Psoas muscle (tissue), 7 donors: ENCODE measurements at regions not wholly inside any gene's neighbourhood (a gene's known extent, or its start where the extent isn't known, plus 50 kb on each side); places are given as distances from the start of the nearest gene placed in this dataset.
"Not testable (repeated sequence)": the region's sequence is repeated elsewhere in the genome, so short reads cannot be mapped to it uniquely, and the experiment has no call there.

Source experiments
- ATAC-seq, 4 donors: fragments of 200-7000 bp; cut with Tn5 transposase; one replicate each; pipeline ENCODE4 v1.9.1; 2020; ENCODE audit warnings: moderate library complexity in 3 of 4, mild to moderate bottlenecking in 2 of 4
- DNase-seq, 2 donors: peaks; one replicate each; pipeline ENCODE4 v3.0.0-alpha.2; 2020
- H3K27ac ChIP-seq: fragments of 200-600 bp; one replicate; pipeline ENCODE4 v1.8.0; 2022
- H3K27me3 ChIP-seq, 3 donors: fragments of 200-600 bp in 1 of 3; one replicate each; pipeline versions ENCODE4 v1.6.1 to v1.8.0; 2013 to 2022; ENCODE audit warnings: low read length in 2 of 3, mild to moderate bottlenecking in 2 of 3, moderate library complexity in 1 of 3; ENCODE audit not compliant: insufficient read depth in 3 of 3
- H3K36me3 ChIP-seq, 2 donors: fragments of 200-600 bp in 1 of 2; one replicate each; pipeline versions ENCODE4 v1.6.1 to v1.8.0; 2013 to 2022; ENCODE audit warnings: low read depth in 1 of 2, mild to moderate bottlenecking in 1 of 2, moderate library complexity in 1 of 2; ENCODE audit not compliant: insufficient read depth in 1 of 2
- H3K4me1 ChIP-seq: fragments of 200-600 bp; one replicate; pipeline ENCODE4 v1.8.0; 2022
- H3K4me3 ChIP-seq: fragments of 200-600 bp; one replicate; pipeline ENCODE4 v1.8.0; 2022; ENCODE audit warnings: mild to moderate bottlenecking
- H3K9me3 ChIP-seq: fragments of 200-600 bp; one replicate; pipeline ENCODE4 v1.8.0; 2022
- WGBS, 3 donors: extraction: QIAGEN DNeasy Blood & Tissue Kit; methylation state at CpG; one replicate each; pipeline versions ENCODE4 v1.1.6 to v1.1.7; 2013; 5-methylcytosine and 5-hydroxymethylcytosine counted together
- intact Hi-C, 2 donors: fragments of 100-400 bp; cut with DNase I; formaldehyde crosslinking; loops; one replicate each; pipeline versions ENCODE4 v1.11.0 to v1.14.2; 2022
- TF ChIP-seq, protein P1 (sequence below): fragments of 200-600 bp; IDR thresholded peaks from one replicate; pipeline ENCODE4 v1.8.0; 2022; ENCODE audit warnings: antibody characterized with exemption
- donor health status: healthy with polysubstance abuse.
- donor health status: DM: no; HTN: no; CAD: no; lungs with moderate emphysema.
- donor health status: Bipolar disorder and iron deficiency.
- donor health status: healthy.
- donor health status: DM: yes; HTN: yes; CAD: no.
- donor health status: DM: no; HTN: no; CAD: no.
- donor health status: DM: yes; HTN: yes; CAD: no.

DNA sequence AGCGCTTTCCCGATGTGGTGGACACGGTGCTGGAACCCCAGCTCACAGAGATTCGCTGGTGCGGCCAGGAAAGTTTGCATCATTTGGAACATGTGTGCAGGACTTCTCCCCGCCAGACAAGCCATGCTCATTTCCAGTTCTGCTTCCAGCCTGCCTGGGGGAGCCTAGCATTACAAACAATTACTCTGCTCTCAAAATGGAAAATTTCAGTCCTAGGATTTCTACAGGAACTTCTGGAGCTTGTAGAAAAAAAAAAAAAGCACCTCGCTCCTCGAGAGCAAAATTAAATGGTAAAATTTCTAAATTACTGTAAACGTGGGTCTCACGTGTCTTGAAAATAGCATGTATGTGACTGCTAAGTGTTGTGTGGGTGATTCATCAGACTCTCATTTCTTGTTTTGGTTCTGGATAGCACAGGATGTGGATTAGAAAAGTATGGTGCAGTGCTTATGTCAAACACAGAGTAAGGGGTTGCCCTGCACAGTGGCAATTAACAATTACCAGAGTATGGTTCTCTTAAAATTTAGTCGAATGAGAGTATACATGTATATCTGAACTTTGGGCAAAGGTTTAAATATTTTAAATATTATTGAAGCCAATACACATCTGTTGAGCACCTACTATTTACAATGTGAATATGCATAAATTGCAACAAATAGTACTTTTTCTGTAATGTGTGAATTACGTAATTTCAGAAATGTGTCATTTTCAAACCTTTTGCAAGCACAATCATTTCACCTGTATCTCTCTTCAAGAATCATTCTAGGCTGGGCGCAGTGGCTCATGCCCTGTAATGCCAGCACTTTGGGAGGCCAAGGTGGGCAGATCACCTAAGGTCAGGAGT is 61.8 kb upstream of the PTGFRN start:
- intact Hi-C loops = no loop called here
- TF ChIP-seq, protein P1, sequence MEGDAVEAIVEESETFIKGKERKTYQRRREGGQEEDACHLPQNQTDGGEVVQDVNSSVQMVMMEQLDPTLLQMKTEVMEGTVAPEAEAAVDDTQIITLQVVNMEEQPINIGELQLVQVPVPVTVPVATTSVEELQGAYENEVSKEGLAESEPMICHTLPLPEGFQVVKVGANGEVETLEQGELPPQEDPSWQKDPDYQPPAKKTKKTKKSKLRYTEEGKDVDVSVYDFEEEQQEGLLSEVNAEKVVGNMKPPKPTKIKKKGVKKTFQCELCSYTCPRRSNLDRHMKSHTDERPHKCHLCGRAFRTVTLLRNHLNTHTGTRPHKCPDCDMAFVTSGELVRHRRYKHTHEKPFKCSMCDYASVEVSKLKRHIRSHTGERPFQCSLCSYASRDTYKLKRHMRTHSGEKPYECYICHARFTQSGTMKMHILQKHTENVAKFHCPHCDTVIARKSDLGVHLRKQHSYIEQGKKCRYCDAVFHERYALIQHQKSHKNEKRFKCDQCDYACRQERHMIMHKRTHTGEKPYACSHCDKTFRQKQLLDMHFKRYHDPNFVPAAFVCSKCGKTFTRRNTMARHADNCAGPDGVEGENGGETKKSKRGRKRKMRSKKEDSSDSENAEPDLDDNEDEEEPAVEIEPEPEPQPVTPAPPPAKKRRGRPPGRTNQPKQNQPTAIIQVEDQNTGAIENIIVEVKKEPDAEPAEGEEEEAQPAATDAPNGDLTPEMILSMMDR = no peak
- peak; percentile 61 to 68 for DNase-seq
- peak in 2 of 4 donors; percentile 57 to 62 for ATAC-seq
- Histone ChIP-seq H3K9me3 (no peaks in the 10 kb centered on the region), H3K4me3 (no peak overlapping the region), H3K4me1 (no peaks in the 10 kb centered on the region), H3K36me3 (no peaks in the 10 kb centered on the region), H3K27me3 (peaks cover 0 to 4% (median 1%) of the 10 kb centered on the region in 3 donors), H3K27ac (no peak overlapping the region)
- 40 to 46% (median 44%) methylated on average over 13 of the region's 13 CpGs for WGBS, 3 donors

DNA sequence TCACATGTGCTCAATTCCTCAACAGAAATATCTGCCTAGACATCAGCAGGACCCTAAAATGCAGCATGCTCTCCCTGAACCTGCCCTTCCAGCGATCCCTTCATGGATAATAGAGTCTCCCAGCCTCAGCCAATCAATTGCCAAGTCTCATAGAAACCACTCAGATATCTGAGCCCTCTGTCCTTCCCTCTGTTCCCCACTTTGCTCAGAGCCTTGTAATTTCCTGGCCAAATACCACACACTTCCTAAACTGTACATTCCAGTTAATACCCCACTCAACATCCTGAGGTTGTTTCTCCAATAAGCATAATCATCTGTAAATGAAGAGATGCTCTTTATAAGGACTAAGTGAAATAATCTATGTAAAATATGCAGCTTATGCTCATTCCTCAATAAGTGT is 59.3 kb upstream of the PTGFRN start:
- Histone ChIP-seq H3K9me3 (no peaks in the 10 kb centered on the region), H3K27ac (no peak overlapping the region), H3K36me3 (no peaks in the 10 kb centered on the region), H3K27me3 (peaks cover 0 to 1% (median under 1%) of the 10 kb centered on the region in 3 donors), H3K4me3 (no peak overlapping the region), H3K4me1 (no peaks in the 10 kb centered on the region)
- ATAC-seq = no peak
- no peak for DNase-seq
- intact Hi-C loops = loop anchor here in 1 of 2 donors (10.0 kb wide), 1 partner anchor 204 kb away; no protein-coding TSS in a partner anchor
- 61 to 89% (median 83%) methylated on average over 1 of the region's 1 CpG for WGBS, 3 donors
- TF ChIP-seq, protein P1 = no peak

DNA sequence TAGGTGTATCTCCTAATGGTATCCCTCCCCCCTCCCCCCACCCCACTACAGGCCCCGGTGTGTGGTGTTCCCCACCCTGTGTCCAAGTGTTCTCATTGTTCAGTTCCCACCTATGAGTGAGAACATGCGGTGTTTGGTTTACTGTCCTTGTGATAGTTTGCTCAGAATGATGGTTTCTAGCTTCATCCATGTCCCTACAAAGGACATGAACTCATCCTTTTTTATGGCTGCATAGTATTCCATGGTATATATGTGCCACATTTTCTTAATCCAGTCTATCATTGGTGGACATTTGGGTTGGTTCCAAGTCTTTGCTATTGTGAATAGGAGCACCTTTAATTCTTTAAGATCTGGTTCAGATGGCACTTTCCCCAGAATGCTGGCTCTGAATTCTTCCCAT is 58.5 kb upstream of the PTGFRN start:
- H3K36me3 ChIP-seq, H3K4me1 ChIP-seq, H3K27me3 ChIP-seq, H3K4me3 ChIP-seq, ATAC-seq, H3K27ac ChIP-seq, H3K9me3 ChIP-seq, DNase-seq: not testable (repeated sequence)
- 88 to 97% (median 96%) methylated on average over 2 of the region's 2 CpGs for WGBS, 3 donors
- intact Hi-C loops = loop anchor here in 1 of 2 donors (10.0 kb wide), 1 partner anchor 204 kb away; no protein-coding TSS in a partner anchor

DNA sequence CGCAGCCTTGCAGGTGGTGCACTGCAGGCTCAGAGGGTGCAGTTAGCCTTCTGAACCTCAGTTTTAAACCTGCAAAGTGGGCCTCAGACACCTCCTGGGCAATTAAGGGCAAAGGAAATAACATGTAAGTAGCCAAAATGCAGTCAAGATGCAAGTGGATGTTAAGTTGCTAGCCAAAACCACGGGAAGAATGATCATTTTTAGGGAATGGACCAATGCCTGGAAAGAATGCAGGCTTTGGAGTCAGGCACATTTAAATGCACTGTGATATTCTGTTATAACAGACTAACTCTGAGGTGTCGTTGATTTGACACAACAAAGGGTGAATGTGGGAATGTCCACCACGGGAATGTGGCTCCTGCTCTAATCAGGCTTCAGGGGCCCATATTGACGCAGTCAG is 57.9 kb upstream of the PTGFRN start:
- no peak overlapping the region for H3K4me3 ChIP-seq
- no peaks in the 10 kb centered on the region for H3K4me1 ChIP-seq
- H3K27ac ChIP-seq = no peak overlapping the region
- H3K9me3 ChIP-seq = no peaks in the 10 kb centered on the region
- no peaks in the 10 kb centered on the region for H3K36me3 ChIP-seq
- no peak for DNase-seq
- no peak for ATAC-seq
- peaks cover 0 to 1% (median 0%) of the 10 kb centered on the region in 3 donors for H3K27me3 ChIP-seq
- 76 to 85% (median 80%) methylated on average over 5 of the region's 5 CpGs for WGBS, 3 donors
- TF ChIP-seq, protein P1 = no peak
- intact Hi-C loops = loop anchor here in 1 of 2 donors (10.0 kb wide), 1 partner anchor 203 kb away; no protein-coding TSS in a partner anchor

DNA sequence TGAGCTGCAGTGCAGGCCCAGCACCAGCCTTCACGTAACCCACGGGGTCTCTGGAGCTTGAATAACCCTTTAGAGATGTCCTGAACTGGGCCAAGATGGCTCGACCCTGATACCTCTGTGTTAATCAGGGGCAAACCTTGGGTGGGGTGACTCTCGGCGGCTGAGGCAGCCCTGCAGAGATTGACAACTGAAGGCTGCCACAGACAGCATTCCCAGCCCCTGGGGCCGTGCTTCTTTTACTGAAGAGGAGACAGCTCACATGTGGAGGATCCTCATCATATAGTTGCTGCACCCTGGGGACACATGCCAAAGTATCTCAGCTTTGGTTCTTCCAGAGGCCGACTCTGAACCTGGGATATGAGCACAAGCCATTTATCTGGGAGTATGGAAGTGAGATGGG is 57.3 kb upstream of the PTGFRN start:
- TF ChIP-seq, protein P1 = no peak
- H3K9me3 ChIP-seq = no peaks in the 10 kb centered on the region
- H3K36me3 ChIP-seq = no peaks in the 10 kb centered on the region
- peaks cover 0 to 1% (median 0%) of the 10 kb centered on the region in 3 donors for H3K27me3 ChIP-seq
- H3K4me1 ChIP-seq = no peaks in the 10 kb centered on the region
- DNase-seq (no peak), ATAC-seq (no peak)
- 74 to 89% (median 85%) methylated on average over 7 of the region's 7 CpGs for WGBS, 3 donors
- intact Hi-C loops = loop anchor here in 1 of 2 donors (10.0 kb wide), 1 partner anchor 202 kb away; no protein-coding TSS in a partner anchor
- no peak overlapping the region for H3K27ac ChIP-seq
- no peak overlapping the region for H3K4me3 ChIP-seq
